Panc1 (cell line): ENCODE measurements at regions not wholly inside any gene's neighbourhood (a gene's known extent, or its start where the extent isn't known, plus 50 kb on each side); places are given as distances from the start of the nearest gene placed in this dataset.

Experiments
- ATAC-seq: fragments of 200-7000 bp; cut with Tn5 transposase; 2 replicates; pipeline ENCODE4 v1.9.1; 2020; ENCODE audit warnings: mild to moderate bottlenecking, moderate library complexity
- BruUV-seq: library from RNA; stranded (reverse); fragments of 400-500 nt; replicated peaks from 2 replicates; lab custom pipeline; 2021; lab: Mats Ljungman, UMichigan
- CTCF ChIA-PET: fragments of 300-600 bp; sonication (Branson Sonifier 250); formaldehyde crosslinking; loops from one replicate; lab custom pipeline; 2022; ENCODE audit warnings: antibody characterized with exemption; lab: Charles Lee
- POLR2A ChIA-PET: fragments of 300-600 bp; sonication (Branson Sonifier 250); formaldehyde crosslinking; loops from one replicate; lab custom pipeline; 2022; ENCODE audit warnings: antibody characterized with exemption; lab: Charles Lee
- DNase-seq: peaks from one replicate; pipeline ENCODE4 v3.0.0-alpha.2; 2010; ENCODE audit warnings: low read depth, low spot score
- H3K27ac ChIP-seq: 2 replicates; pipeline ENCODE4 v1.5.1; 2011; ENCODE audit warnings: mild to moderate bottlenecking, low read length, inconsistent platforms
- H3K27me3 ChIP-seq: fragments of 200-500 bp; sonication (Bioruptor generic); 2 replicates; pipeline ENCODE4 v1.6.0; 2014; ENCODE audit warnings: low read length, inconsistent platforms; ENCODE audit not compliant: control insufficient read depth, insufficient read depth
- H3K36me3 ChIP-seq: fragments of 200-500 bp; sonication (Bioruptor generic); 2 replicates; pipeline ENCODE4 v1.5.1; 2014; ENCODE audit warnings: inconsistent platforms, mild to moderate bottlenecking, low read length, moderate library complexity; ENCODE audit not compliant: control insufficient read depth, insufficient read depth
- H3K4me1 ChIP-seq: 2 replicates; pipeline ENCODE4 v1.5.1; 2011; ENCODE audit warnings: inconsistent platforms, mild to moderate bottlenecking, low read length, moderate library complexity; ENCODE audit not compliant: control insufficient read depth, insufficient read depth
- H3K4me3 ChIP-seq, 2 experiments: 2 replicates each; pipeline ENCODE4 v1.5.1; 2011 to 2012; ENCODE audit warnings: low read depth in 2 of 2, low read length in 2 of 2, mild to moderate bottlenecking in 2 of 2, inconsistent platforms in 1 of 2, moderate library complexity in 1 of 2
- H3K9me3 ChIP-seq: fragments of 200-500 bp; sonication (Bioruptor generic); 2 replicates; pipeline ENCODE4 v1.5.1; 2014; ENCODE audit warnings: low read depth, mild to moderate bottlenecking, inconsistent platforms, low read length, moderate library complexity; ENCODE audit not compliant: control insufficient read depth, insufficient read depth
- POLR2AphosphoS5 ChIP-seq: IDR thresholded peaks from 2 replicates; pipeline ENCODE4 v1.6.1; 2012; ENCODE audit warnings: mild to moderate bottlenecking, low read depth, low read length, moderate library complexity
- SIN3A ChIP-seq: IDR thresholded peaks from 2 replicates; pipeline ENCODE4 v1.6.1; 2012; ENCODE audit warnings: low read depth, mild to moderate bottlenecking, low read length, moderate library complexity, borderline replicate concordance; ENCODE audit not compliant: insufficient read depth
- TCF7L2 ChIP-seq: IDR thresholded peaks from 2 replicates; pipeline ENCODE4 v1.6.1; 2011; ENCODE audit warnings: mild to moderate bottlenecking, low read depth, low read length, inconsistent platforms
- in situ Hi-C: cut with HindIII; loops from 2 replicates; pipeline ENCODE4 v1.10.0; 2016; ENCODE audit warnings: low sequenced_read_pairs, low pct_unique_long_range_greater_than_20kb
- intact Hi-C: fragments of 100-400 bp; cut with micrococcal nuclease; formaldehyde crosslinking; loops from one replicate; pipeline ENCODE4 v1.10.0; 2022; ENCODE audit not compliant: unreplicated experiment
- TF ChIP-seq, protein P1 (sequence below): fragments of 450-650 bp; IDR thresholded peaks from 2 replicates; pipeline ENCODE4 v1.5.1; 2017; ENCODE audit warnings: mild to moderate bottlenecking
- TF ChIP-seq, protein P2 (sequence below), 2 experiments: IDR thresholded peaks; 2 replicates each; pipeline ENCODE4 v1.6.1; 2011 to 2012; ENCODE audit warnings: low read depth in 2 of 2, control low read depth in 1 of 2, low read length in 1 of 2, mild to moderate bottlenecking in 1 of 2, moderate library complexity in 1 of 2; ENCODE audit not compliant: insufficient read depth in 1 of 2

GRCh38 chr6:16978686-16979085 is 123.2 kb upstream of the STMND1 start:
- in situ Hi-C loops, result no loop called here
- no TSS peak for BruUV-seq
- Histone ChIP-seq H3K4me3 (no peak overlapping the region), H3K27me3 (peaks cover 64% of the 10 kb centered on the region), H3K27ac (no peak overlapping the region), H3K9me3 (no peaks in the 10 kb centered on the region), H3K4me1 (no peaks in the 10 kb centered on the region), H3K36me3 (no peaks in the 10 kb centered on the region)
- DNase-seq (no peak), ATAC-seq (no peak)
- CTCF ChIA-PET, result no interaction called here
- TF ChIP-seq POLR2AphosphoS5 (no peak), SIN3A (no peak), TCF7L2 (no peak)
- TF ChIP-seq, protein P1, sequence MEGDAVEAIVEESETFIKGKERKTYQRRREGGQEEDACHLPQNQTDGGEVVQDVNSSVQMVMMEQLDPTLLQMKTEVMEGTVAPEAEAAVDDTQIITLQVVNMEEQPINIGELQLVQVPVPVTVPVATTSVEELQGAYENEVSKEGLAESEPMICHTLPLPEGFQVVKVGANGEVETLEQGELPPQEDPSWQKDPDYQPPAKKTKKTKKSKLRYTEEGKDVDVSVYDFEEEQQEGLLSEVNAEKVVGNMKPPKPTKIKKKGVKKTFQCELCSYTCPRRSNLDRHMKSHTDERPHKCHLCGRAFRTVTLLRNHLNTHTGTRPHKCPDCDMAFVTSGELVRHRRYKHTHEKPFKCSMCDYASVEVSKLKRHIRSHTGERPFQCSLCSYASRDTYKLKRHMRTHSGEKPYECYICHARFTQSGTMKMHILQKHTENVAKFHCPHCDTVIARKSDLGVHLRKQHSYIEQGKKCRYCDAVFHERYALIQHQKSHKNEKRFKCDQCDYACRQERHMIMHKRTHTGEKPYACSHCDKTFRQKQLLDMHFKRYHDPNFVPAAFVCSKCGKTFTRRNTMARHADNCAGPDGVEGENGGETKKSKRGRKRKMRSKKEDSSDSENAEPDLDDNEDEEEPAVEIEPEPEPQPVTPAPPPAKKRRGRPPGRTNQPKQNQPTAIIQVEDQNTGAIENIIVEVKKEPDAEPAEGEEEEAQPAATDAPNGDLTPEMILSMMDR, result no peak
- TF ChIP-seq, protein P2, sequence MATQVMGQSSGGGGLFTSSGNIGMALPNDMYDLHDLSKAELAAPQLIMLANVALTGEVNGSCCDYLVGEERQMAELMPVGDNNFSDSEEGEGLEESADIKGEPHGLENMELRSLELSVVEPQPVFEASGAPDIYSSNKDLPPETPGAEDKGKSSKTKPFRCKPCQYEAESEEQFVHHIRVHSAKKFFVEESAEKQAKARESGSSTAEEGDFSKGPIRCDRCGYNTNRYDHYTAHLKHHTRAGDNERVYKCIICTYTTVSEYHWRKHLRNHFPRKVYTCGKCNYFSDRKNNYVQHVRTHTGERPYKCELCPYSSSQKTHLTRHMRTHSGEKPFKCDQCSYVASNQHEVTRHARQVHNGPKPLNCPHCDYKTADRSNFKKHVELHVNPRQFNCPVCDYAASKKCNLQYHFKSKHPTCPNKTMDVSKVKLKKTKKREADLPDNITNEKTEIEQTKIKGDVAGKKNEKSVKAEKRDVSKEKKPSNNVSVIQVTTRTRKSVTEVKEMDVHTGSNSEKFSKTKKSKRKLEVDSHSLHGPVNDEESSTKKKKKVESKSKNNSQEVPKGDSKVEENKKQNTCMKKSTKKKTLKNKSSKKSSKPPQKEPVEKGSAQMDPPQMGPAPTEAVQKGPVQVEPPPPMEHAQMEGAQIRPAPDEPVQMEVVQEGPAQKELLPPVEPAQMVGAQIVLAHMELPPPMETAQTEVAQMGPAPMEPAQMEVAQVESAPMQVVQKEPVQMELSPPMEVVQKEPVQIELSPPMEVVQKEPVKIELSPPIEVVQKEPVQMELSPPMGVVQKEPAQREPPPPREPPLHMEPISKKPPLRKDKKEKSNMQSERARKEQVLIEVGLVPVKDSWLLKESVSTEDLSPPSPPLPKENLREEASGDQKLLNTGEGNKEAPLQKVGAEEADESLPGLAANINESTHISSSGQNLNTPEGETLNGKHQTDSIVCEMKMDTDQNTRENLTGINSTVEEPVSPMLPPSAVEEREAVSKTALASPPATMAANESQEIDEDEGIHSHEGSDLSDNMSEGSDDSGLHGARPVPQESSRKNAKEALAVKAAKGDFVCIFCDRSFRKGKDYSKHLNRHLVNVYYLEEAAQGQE (IDR thresholded peaks at IDR 0.05; ENCODE audit: insufficient read depth in 1 of 2, low read depth in 2 of 2, low read length in 1 of 2), result no peak
- POLR2A ChIA-PET, result no interaction called here
- intact Hi-C loops, result no loop called here

GRCh38 chr6:16976385-16977183 is 125.3 kb upstream of the STMND1 start:
- DNase-seq (no peak), ATAC-seq (no peak)
- peaks cover 66% of the 10 kb centered on the region for H3K27me3 ChIP-seq
- H3K9me3 ChIP-seq, result no peaks in the 10 kb centered on the region
- H3K4me3 ChIP-seq, result no peak overlapping the region
- CTCF ChIA-PET, result no interaction called here
- H3K4me1 ChIP-seq, result no peaks in the 10 kb centered on the region
- POLR2A ChIA-PET, result no interaction called here
- in situ Hi-C loops (no loop called here), intact Hi-C loops (no loop called here)
- TF ChIP-seq, protein P1, result no peak
- TF ChIP-seq, protein P2 (IDR thresholded peaks at IDR 0.05; ENCODE audit: insufficient read depth in 1 of 2, low read depth in 2 of 2, low read length in 1 of 2), result no peak
- TF ChIP-seq TCF7L2 (no peak), SIN3A (no peak)
- H3K27ac ChIP-seq, result no peak overlapping the region
- no TSS peak for BruUV-seq
- no peaks in the 10 kb centered on the region for H3K36me3 ChIP-seq
